H9 (cell line): ENCODE measurements at regions not wholly inside any gene's neighbourhood (a gene's known extent, or its start where the extent isn't known, plus 50 kb on each side); places are given as distances from the start of the nearest gene placed in this dataset.

ENCODE experiments used
- DNase-seq: peaks from one replicate; pipeline ENCODE4 v3.0.0-alpha.2; 2017
- H2AFZ ChIP-seq: one replicate; pipeline ENCODE4 v1.6.1; 2013; ENCODE audit warnings: mild to moderate bottlenecking, low read length, control low read depth, moderate library complexity
- H2AK5ac ChIP-seq: 2 replicates; pipeline ENCODE4 v1.6.1; 2013; ENCODE audit warnings: low read length, control low read depth, mixed read lengths; ENCODE audit not compliant: insufficient read length
- H2BK120ac ChIP-seq: one replicate; pipeline ENCODE4 v1.6.1; 2013; ENCODE audit warnings: low read depth, mild to moderate bottlenecking, low read length, control low read depth, inconsistent platforms; ENCODE audit not compliant: poor library complexity, severe bottlenecking
- H2BK12ac ChIP-seq: 2 replicates; pipeline ENCODE4 v1.6.1; 2013; ENCODE audit warnings: low read length, control low read depth, mixed read lengths, low read depth; ENCODE audit not compliant: insufficient read length
- H2BK15ac ChIP-seq: 2 replicates; pipeline ENCODE4 v1.6.1; 2013; ENCODE audit warnings: low read depth, low read length, control low read depth
- H2BK20ac ChIP-seq: one replicate; pipeline ENCODE4 v1.6.1; 2013; ENCODE audit warnings: low read depth, mild to moderate bottlenecking, low read length, control low read depth, inconsistent platforms; ENCODE audit not compliant: poor library complexity, severe bottlenecking
- H2BK5ac ChIP-seq: 2 replicates; pipeline ENCODE4 v1.6.1; 2013; ENCODE audit warnings: low read length, control low read depth, mixed read lengths; ENCODE audit not compliant: insufficient read length
- H3K14ac ChIP-seq: 2 replicates; pipeline ENCODE4 v1.6.1; 2013; ENCODE audit warnings: low read length, control low read depth; ENCODE audit not compliant: insufficient read depth
- H3K18ac ChIP-seq: 2 replicates; pipeline ENCODE4 v1.6.1; 2013; ENCODE audit warnings: low read depth, mild to moderate bottlenecking, mixed read lengths, low read length, control low read depth; ENCODE audit not compliant: insufficient read length
- H3K23ac ChIP-seq: 2 replicates; pipeline ENCODE4 v1.6.1; 2013; ENCODE audit warnings: low read length, control low read depth, mixed read lengths, low read depth; ENCODE audit not compliant: insufficient read length
- H3K23me2 ChIP-seq: 2 replicates; pipeline ENCODE4 v1.6.1; 2013; ENCODE audit warnings: low read depth, mild to moderate bottlenecking, mixed read lengths, low read length, control low read depth; ENCODE audit not compliant: insufficient read length, poor library complexity, severe bottlenecking
- H3K27ac ChIP-seq: 2 replicates; pipeline ENCODE4 v1.5.1; 2013; ENCODE audit warnings: low read length, control low read depth, mixed read lengths, low read depth; ENCODE audit not compliant: insufficient read length
- H3K27me3 ChIP-seq: 2 replicates; pipeline ENCODE4 v1.6.1; 2013; ENCODE audit warnings: low read length, control low read depth, inconsistent platforms; ENCODE audit not compliant: insufficient read depth
- H3K4ac ChIP-seq: 2 replicates; pipeline ENCODE4 v1.6.1; 2013; ENCODE audit warnings: low read depth, mild to moderate bottlenecking, control low read depth, inconsistent platforms, low read length, moderate library complexity
- H3K4me1 ChIP-seq: 2 replicates; pipeline ENCODE4 v1.6.1; 2013; ENCODE audit warnings: low read length, control low read depth, inconsistent platforms; ENCODE audit not compliant: insufficient read depth
- H3K4me2 ChIP-seq: 2 replicates; pipeline ENCODE4 v1.6.1; 2013; ENCODE audit warnings: low read length, control low read depth, mixed read lengths; ENCODE audit not compliant: insufficient read length, insufficient read depth
- H3K56ac ChIP-seq: 2 replicates; pipeline ENCODE4 v1.6.1; 2013; ENCODE audit warnings: low read depth, mild to moderate bottlenecking, mixed read lengths, low read length, control low read depth; ENCODE audit not compliant: insufficient read length
- H3K79me1 ChIP-seq: 2 replicates; pipeline ENCODE4 v1.6.1; 2013; ENCODE audit warnings: low read depth, mild to moderate bottlenecking, moderate library complexity, low read length, control low read depth, inconsistent platforms; ENCODE audit not compliant: insufficient read depth, poor library complexity, severe bottlenecking
- H3K79me2 ChIP-seq: 2 replicates; pipeline ENCODE4 v1.6.1; 2013; ENCODE audit warnings: low read length, control low read depth, inconsistent platforms; ENCODE audit not compliant: insufficient read depth
- H3K9ac ChIP-seq: 2 replicates; pipeline ENCODE4 v1.6.1; 2013; ENCODE audit warnings: low read length, control low read depth, mixed read lengths; ENCODE audit not compliant: insufficient read length; ENCODE audit errors: extremely low read depth
- H3K9me3 ChIP-seq: one replicate; pipeline ENCODE4 v1.6.1; 2013; ENCODE audit warnings: low read depth, low read length, inconsistent platforms; ENCODE audit not compliant: control insufficient read depth
- H3T11ph ChIP-seq: one replicate; pipeline ENCODE4 v1.6.1; 2013; ENCODE audit warnings: mild to moderate bottlenecking, low read length, control low read depth, inconsistent platforms
- H4K20me1 ChIP-seq: one replicate; pipeline ENCODE4 v1.6.1; 2013; ENCODE audit not compliant: control insufficient read depth, insufficient read length, insufficient read depth
- H4K5ac ChIP-seq: 2 replicates; pipeline ENCODE4 v1.6.1; 2013; ENCODE audit warnings: low read depth, mild to moderate bottlenecking, mixed read lengths, low read length, control low read depth; ENCODE audit not compliant: insufficient read length
- H4K8ac ChIP-seq: replicated peaks from 2 replicates; pipeline ENCODE4 v1.6.1; 2013; ENCODE audit warnings: low read length, control low read depth, mixed read lengths, low read depth; ENCODE audit not compliant: insufficient read length
- H4K91ac ChIP-seq: 2 replicates; pipeline ENCODE4 v1.6.1; 2013; ENCODE audit warnings: low read depth, mild to moderate bottlenecking, moderate library complexity, mixed read lengths, low read length, control low read depth; ENCODE audit not compliant: insufficient read length
- H3K27ac Mint-ChIP-seq, 3 experiments: 2 replicates in 2 of 3; 3 replicates in 1 of 3; pipeline ENCODE4 v1.8.0; 2020 to 2021; ENCODE audit warnings: mixed read lengths in 3 of 3, mild to moderate bottlenecking in 1 of 3, moderate library complexity in 1 of 3
- H3K27me3 Mint-ChIP-seq: 2 replicates; pipeline ENCODE4 v1.8.0; 2021; ENCODE audit warnings: low read depth, mild to moderate bottlenecking, moderate library complexity, mixed read lengths
- H3K36me3 Mint-ChIP-seq, 3 experiments: 2 replicates in 2 of 3; 3 replicates in 1 of 3; pipeline ENCODE4 v1.8.0; 2020 to 2021; ENCODE audit warnings: low read depth in 3 of 3, mixed read lengths in 3 of 3; ENCODE audit not compliant: insufficient read depth in 1 of 3
- H3K4me1 Mint-ChIP-seq, 2 experiments: 2 replicates each; pipeline ENCODE4 v1.8.0; 2020; ENCODE audit warnings: mixed read lengths in 2 of 2
- H3K4me3 Mint-ChIP-seq, 2 experiments: 2 replicates in 1 of 2; 3 replicates in 1 of 2; pipeline ENCODE4 v1.8.0; 2020 to 2021; ENCODE audit warnings: mild to moderate bottlenecking in 2 of 2, mixed read lengths in 2 of 2, moderate library complexity in 1 of 2
- H3K9me3 Mint-ChIP-seq, 2 experiments: 2 replicates in 1 of 2; 3 replicates in 1 of 2; pipeline ENCODE4 v1.8.0; 2020; ENCODE audit warnings: mild to moderate bottlenecking in 2 of 2, mixed read lengths in 2 of 2, moderate library complexity in 1 of 2
- CTCF ChIP-seq: fragments of 200-600 bp; sonication (generic); conservative IDR thresholded peaks from 3 replicates; pipeline ENCODE4 v1.8.0; 2021; ENCODE audit warnings: antibody characterized with exemption, mild to moderate bottlenecking
- WGBS: extraction: QIAGEN DNeasy Blood & Tissue Kit; methylation state at CpG from one replicate; pipeline ENCODE4 v1.1.7; 2013; ENCODE audit warnings: missing lambda C conversion rate, low lambda C conversion rate, mixed read lengths; ENCODE audit not compliant: insufficient read length; ENCODE audit errors: extremely low coverage; 5-methylcytosine and 5-hydroxymethylcytosine counted together

GRCh38 chr2:66253066-66253465, 181.9 kb upstream of the MEIS1 start:
- Histone ChIP-seq H2BK20ac (no peak overlapping the region), H3K79me2 (no peaks in the 10 kb centered on the region), H3T11ph (no peak overlapping the region), H3K23ac (no peak overlapping the region), H4K20me1 (no peaks in the 10 kb centered on the region), H2BK5ac (no peak overlapping the region), H3K4ac (no peak overlapping the region), H2AFZ (no peak overlapping the region), H3K79me1 (no peaks in the 10 kb centered on the region), H3K9me3 (no peaks in the 10 kb centered on the region), H4K5ac (no peak overlapping the region), H3K18ac (no peak overlapping the region), H3K56ac (no peak overlapping the region), H4K91ac (no peak overlapping the region), H3K9ac (no peak overlapping the region), H3K23me2 (no peaks in the 10 kb centered on the region), H2AK5ac (no peak overlapping the region), H3K4me2 (no peak overlapping the region), H2BK12ac (no peak overlapping the region), H2BK15ac (no peak overlapping the region), H4K8ac (no peak overlapping the region), H2BK120ac (no peak overlapping the region), H3K4me1 (peaks cover 4% of the 10 kb centered on the region; the same call in 1 of the 2 replicates), H3K14ac (no peak overlapping the region), H3K27me3 (no peaks in the 10 kb centered on the region), H3K27ac (no peak overlapping the region)
- Mint-ChIP-seq H3K27ac (no peak overlapping the region), H3K27me3 (no peaks in the 10 kb centered on the region), H3K4me1 (peaks cover 13 to 30% of the 10 kb centered on the region in 2 experiments), H3K9me3 (no peaks in the 10 kb centered on the region), H3K4me3 (no peak overlapping the region), H3K36me3 (no peaks in the 10 kb centered on the region)
- no peak for TF ChIP-seq CTCF
- WGBS, result no CpG with 5 or more reads among the region's 2 CpGs
- DNase-seq, result no peak
